ENCODE measurements at regions not wholly inside any gene's neighbourhood (a gene's known extent, or its start where the extent isn't known, plus 50 kb on each side); places are given as distances from the start of the nearest gene placed in this dataset.

DNA sequence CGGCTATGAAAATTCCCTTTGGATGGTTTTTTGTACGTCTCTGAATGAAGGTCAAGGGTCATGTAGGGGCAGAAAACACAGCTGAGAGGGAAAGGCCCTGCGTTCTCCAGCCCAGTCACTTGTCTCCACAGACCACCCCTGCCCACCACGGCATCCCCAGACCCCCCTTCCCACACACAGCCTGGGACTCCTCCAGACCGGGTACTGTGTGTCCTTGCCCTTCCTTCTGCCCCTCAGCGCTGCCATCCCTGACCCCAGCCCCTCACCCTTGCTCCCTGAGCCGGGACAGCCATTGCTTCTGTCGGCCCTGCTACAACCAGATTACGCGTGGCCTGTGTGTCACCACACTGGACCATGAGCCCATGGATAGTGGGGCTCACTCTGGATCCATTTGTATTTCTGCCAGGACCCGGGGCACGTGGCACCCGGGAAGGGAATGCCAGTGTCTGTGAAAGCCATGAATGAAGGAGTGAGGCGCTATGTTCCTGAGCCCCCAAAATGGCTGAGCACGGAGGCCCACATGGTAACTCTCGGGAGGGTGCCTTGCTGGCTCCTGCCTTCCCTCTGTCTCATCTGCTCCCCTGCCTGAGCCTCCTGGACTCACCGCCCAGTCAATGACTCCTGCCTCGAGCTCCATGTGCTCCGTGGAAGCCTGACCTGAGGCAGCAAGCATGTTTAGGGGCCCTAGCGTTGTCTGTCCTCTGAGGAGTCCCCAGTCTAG, 139.1 kb upstream of the FOXF1 start:
- H3K27me3 ChIP-seq (ENCODE audit: control insufficient read depth, low read length) = 0 out of 2 replicates have a peak, but pooled peaks cover 5% of the 10 kb centered on the region
- no peaks in the 10 kb centered on the region for H3K79me2 ChIP-seq (ENCODE audit: control insufficient read depth, low read length)
- no peaks in the 10 kb centered on the region for H3K36me3 ChIP-seq (ENCODE audit: control insufficient read depth, low read length)
- H3K9me3 ChIP-seq (ENCODE audit: control insufficient read depth, insufficient read depth, low read length) = no peaks in the 10 kb centered on the region
- no peak overlapping the region for H3K4me3 ChIP-seq (ENCODE audit: low read length)
- no peaks in the 10 kb centered on the region for H3K9me2 ChIP-seq (replicated peaks; ENCODE audit: control insufficient read depth, low read length)
- no peak overlapping the region for H3K4me2 ChIP-seq (ENCODE audit: low read length)
- no peak for TF ChIP-seq EZH2phosphoT487 (IDR thresholded peaks at IDR 0.05; ENCODE audit: borderline replicate concordance, low read length)
- TF ChIP-seq, protein P1, sequence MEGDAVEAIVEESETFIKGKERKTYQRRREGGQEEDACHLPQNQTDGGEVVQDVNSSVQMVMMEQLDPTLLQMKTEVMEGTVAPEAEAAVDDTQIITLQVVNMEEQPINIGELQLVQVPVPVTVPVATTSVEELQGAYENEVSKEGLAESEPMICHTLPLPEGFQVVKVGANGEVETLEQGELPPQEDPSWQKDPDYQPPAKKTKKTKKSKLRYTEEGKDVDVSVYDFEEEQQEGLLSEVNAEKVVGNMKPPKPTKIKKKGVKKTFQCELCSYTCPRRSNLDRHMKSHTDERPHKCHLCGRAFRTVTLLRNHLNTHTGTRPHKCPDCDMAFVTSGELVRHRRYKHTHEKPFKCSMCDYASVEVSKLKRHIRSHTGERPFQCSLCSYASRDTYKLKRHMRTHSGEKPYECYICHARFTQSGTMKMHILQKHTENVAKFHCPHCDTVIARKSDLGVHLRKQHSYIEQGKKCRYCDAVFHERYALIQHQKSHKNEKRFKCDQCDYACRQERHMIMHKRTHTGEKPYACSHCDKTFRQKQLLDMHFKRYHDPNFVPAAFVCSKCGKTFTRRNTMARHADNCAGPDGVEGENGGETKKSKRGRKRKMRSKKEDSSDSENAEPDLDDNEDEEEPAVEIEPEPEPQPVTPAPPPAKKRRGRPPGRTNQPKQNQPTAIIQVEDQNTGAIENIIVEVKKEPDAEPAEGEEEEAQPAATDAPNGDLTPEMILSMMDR (IDR thresholded peaks at IDR 0.05; ENCODE audit: low read depth, low read length, poor library complexity, severe bottlenecking) = no peak
- H3F3A ChIP-seq (ENCODE audit: control insufficient read depth, insufficient read depth) = no peaks in the 10 kb centered on the region
- no peaks in the 10 kb centered on the region for H3K4me1 ChIP-seq (ENCODE audit: control insufficient read depth, low read length)
- H4K20me1 ChIP-seq (ENCODE audit: control insufficient read depth, insufficient read depth, low read depth, low read length) = no peaks in the 10 kb centered on the region
- no peak overlapping the region for H3K27ac ChIP-seq (ENCODE audit: low read depth, low read length)

DNA sequence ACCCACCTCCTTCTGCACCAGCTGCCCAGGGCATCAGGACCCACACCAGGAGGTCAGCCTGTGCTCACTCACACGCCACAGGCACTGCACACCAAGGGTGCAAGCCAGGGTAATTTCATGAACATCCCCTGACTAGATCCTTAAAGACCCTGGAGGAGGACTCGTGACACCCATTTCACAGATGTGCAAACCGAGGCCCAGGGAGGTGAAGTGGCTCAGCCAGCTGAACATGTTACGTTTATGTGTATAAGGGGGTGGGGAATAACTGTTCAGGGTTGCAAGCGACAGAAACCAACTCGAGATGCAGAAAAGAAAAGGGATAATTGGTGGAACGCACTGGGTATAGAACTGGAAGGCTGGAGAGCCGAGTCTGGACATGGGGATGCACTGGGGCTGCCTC, 138.1 kb upstream of the FOXF1 start:
- Histone ChIP-seq H3K9me2 (replicated peaks; ENCODE audit: control insufficient read depth, low read length) (no peaks in the 10 kb centered on the region), H3K79me2 (ENCODE audit: control insufficient read depth, low read length) (no peaks in the 10 kb centered on the region), H3K4me3 (ENCODE audit: low read length) (no peak overlapping the region), H3K27me3 (ENCODE audit: control insufficient read depth, low read length) (0 out of 2 replicates have a peak, but pooled peaks cover 3% of the 10 kb centered on the region), H3K9me3 (ENCODE audit: control insufficient read depth, insufficient read depth, low read length) (no peaks in the 10 kb centered on the region), H4K20me1 (ENCODE audit: control insufficient read depth, insufficient read depth, low read depth, low read length) (no peaks in the 10 kb centered on the region), H3K4me2 (ENCODE audit: low read length) (no peak overlapping the region), H3K27ac (ENCODE audit: low read depth, low read length) (no peak overlapping the region), H3K4me1 (ENCODE audit: control insufficient read depth, low read length) (no peaks in the 10 kb centered on the region), H3F3A (ENCODE audit: control insufficient read depth, insufficient read depth) (no peaks in the 10 kb centered on the region), H3K36me3 (ENCODE audit: control insufficient read depth, low read length) (no peaks in the 10 kb centered on the region)
- TF ChIP-seq, protein P1 (IDR thresholded peaks at IDR 0.05; ENCODE audit: low read depth, low read length, poor library complexity, severe bottlenecking) = no peak
- TF ChIP-seq EZH2phosphoT487 (IDR thresholded peaks at IDR 0.05; ENCODE audit: borderline replicate concordance, low read length) = no peak

DNA sequence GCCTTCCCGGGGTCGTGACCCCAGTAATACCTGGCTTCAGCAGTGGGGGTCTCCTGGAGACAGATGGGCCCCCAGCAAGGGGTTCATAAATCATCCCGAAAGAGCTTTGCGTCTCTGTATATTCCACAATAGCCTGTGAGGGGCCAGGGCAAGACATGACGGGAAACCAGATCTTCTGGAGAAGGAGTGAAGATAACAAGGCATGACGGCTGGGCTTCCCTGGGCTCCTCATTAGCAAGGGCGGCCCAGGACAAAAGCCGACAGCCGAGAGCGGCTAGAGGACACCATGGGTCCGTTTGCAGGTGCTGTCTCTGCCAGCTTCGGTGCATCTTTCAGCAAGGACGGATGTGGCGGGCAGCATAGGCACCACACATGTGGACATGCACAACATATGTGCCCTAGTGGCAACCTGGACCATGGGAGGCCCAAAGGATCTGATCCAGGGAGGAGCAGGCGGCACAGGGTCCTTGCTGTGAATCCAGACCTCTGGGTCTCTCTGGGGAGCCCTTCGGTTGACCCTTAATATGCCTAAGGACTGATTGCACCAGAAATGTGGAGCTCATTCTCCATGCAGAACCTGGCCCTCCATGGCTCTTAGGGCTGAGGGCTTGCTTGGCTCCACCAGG, 136.9 kb upstream of the FOXF1 start:
- Histone ChIP-seq H3K79me2 (ENCODE audit: control insufficient read depth, low read length) (no peaks in the 10 kb centered on the region), H3K27me3 (ENCODE audit: control insufficient read depth, low read length) (no peaks in the 10 kb centered on the region), H3K4me1 (ENCODE audit: control insufficient read depth, low read length) (no peaks in the 10 kb centered on the region), H3K36me3 (ENCODE audit: control insufficient read depth, low read length) (no peaks in the 10 kb centered on the region), H3K9me2 (replicated peaks; ENCODE audit: control insufficient read depth, low read length) (no peaks in the 10 kb centered on the region), H4K20me1 (ENCODE audit: control insufficient read depth, insufficient read depth, low read depth, low read length) (no peaks in the 10 kb centered on the region), H3F3A (ENCODE audit: control insufficient read depth, insufficient read depth) (no peaks in the 10 kb centered on the region), H3K27ac (ENCODE audit: low read depth, low read length) (no peak overlapping the region), H3K4me2 (ENCODE audit: low read length) (no peak overlapping the region), H3K4me3 (ENCODE audit: low read length) (no peak overlapping the region), H3K9me3 (ENCODE audit: control insufficient read depth, insufficient read depth, low read length) (no peaks in the 10 kb centered on the region)
- no peak for TF ChIP-seq EZH2phosphoT487 (IDR thresholded peaks at IDR 0.05; ENCODE audit: borderline replicate concordance, low read length)
- TF ChIP-seq, protein P1 (IDR thresholded peaks at IDR 0.05; ENCODE audit: low read depth, low read length, poor library complexity, severe bottlenecking) = no peak

Measured in DOHH2 (cell line).